Right ventricle myocardium inferior (tissue), 1 donor: ENCODE measurements at regions not wholly inside any gene's neighbourhood (a gene's known extent, or its start where the extent isn't known, plus 50 kb on each side); places are given as distances from the start of the nearest gene placed in this dataset.
"Not testable (repeated sequence)": the region's sequence is repeated elsewhere in the genome, so short reads cannot be mapped to it uniquely, and the experiment has no call there.

ENCODE experiments used
- ATAC-seq: fragments of 200-7000 bp; cut with Tn5 transposase; one replicate; pipeline ENCODE4 v1.9.1; 2020; ENCODE audit warnings: mild to moderate bottlenecking, moderate library complexity
- DNase-seq: peaks from one replicate; pipeline ENCODE4 v3.0.0; 2021; ENCODE audit errors: missing footprints
- intact Hi-C: fragments of 100-400 bp; cut with DNase I; formaldehyde crosslinking; loops from one replicate; pipeline ENCODE4 v1.11.0; 2022
- donor health status: DM: no; HTN: yes; CAD: no; lungs with severe emphysema.

GRCh38 chr20:29318871-29319461, 1938.5 kb upstream of the DEFB115 start:
- peak; percentile 57 for DNase-seq
- ATAC-seq: no peak
- intact Hi-C loops: no loop called here

- peak; percentile 30 for DNase-seq
- no peak for ATAC-seq
- intact Hi-C loops: no loop called here
Measured at GRCh38 chr20:29319725-29320124, 1937.7 kb upstream of the DEFB115 start.

GRCh38 chr20:29320216-29320949, 1937.1 kb upstream of the DEFB115 start:
- peak; percentile 33 for DNase-seq
- intact Hi-C loops, ATAC-seq: not testable (repeated sequence)

GRCh38 chr20:29323631-29324515, 1933.6 kb upstream of the DEFB115 start:
- ATAC-seq, intact Hi-C loops, DNase-seq: not testable (repeated sequence)

GRCh38 chr20:29324516-29325303, 1932.8 kb upstream of the DEFB115 start:
- DNase-seq, intact Hi-C loops, ATAC-seq: not testable (repeated sequence)

- intact Hi-C loops: no loop called here
- DNase-seq: no peak
- ATAC-seq: no peak
Measured at GRCh38 chr20:29325304-29325640, 1932.2 kb upstream of the DEFB115 start.

- ATAC-seq, intact Hi-C loops, DNase-seq: not testable (repeated sequence)
Measured at GRCh38 chr20:29325781-29326180, 1931.7 kb upstream of the DEFB115 start.

GRCh38 chr20:29326376-29327070, 1930.9 kb upstream of the DEFB115 start:
- ATAC-seq (peak; percentile 68), DNase-seq (no peak)
- intact Hi-C loops: no loop called here

GRCh38 chr20:29327600-29328420, 1929.7 kb upstream of the DEFB115 start:
- ATAC-seq, DNase-seq, intact Hi-C loops: not testable (repeated sequence)

GRCh38 chr20:29330429-29331115, 1926.9 kb upstream of the DEFB115 start:
- ATAC-seq, intact Hi-C loops, DNase-seq: not testable (repeated sequence)

- intact Hi-C loops: no loop called here
- DNase-seq (no peak), ATAC-seq (no peak)
Measured at GRCh38 chr20:29349836-29350235, 1907.6 kb upstream of the DEFB115 start.

- intact Hi-C loops, ATAC-seq: not testable (repeated sequence)
Measured at GRCh38 chr20:29375937-29376336, 1881.5 kb upstream of the DEFB115 start.

GRCh38 chr20:29392853-29393252, 1864.6 kb upstream of the DEFB115 start:
- intact Hi-C loops, DNase-seq, ATAC-seq: not testable (repeated sequence)

More at GRCh38 chr20:29375937-29376336, 1881.5 kb upstream of the DEFB115 start:
- not testable (repeated sequence) for DNase-seq

GRCh38 chr20:29408034-29408695, 1849.3 kb upstream of the DEFB115 start:
- intact Hi-C loops: no loop called here
- DNase-seq (no peak), ATAC-seq (no peak)

GRCh38 chr20:29408707-29409106, 1848.8 kb upstream of the DEFB115 start:
- intact Hi-C loops, ATAC-seq: not testable (repeated sequence)
- DNase-seq: peak; percentile 71

- ATAC-seq, DNase-seq, intact Hi-C loops: not testable (repeated sequence)
Measured at GRCh38 chr20:29409160-29409689, 1848.2 kb upstream of the DEFB115 start.
